K562 (cell line): ENCODE measurements at regions not wholly inside any gene's neighbourhood (a gene's known extent, or its start where the extent isn't known, plus 50 kb on each side); places are given as distances from the start of the nearest gene placed in this dataset.

ENCODE experiments used
- ATF6 ChIP-seq: sonication (generic); formaldehyde crosslinking; IDR thresholded peaks from 2 replicates; pipeline ENCODE4 v1.4.0; 2020; ENCODE audit warnings: mild to moderate bottlenecking, missing genetic modification reagents
- BMI1 ChIP-seq: fragments of 150-350 bp; IDR thresholded peaks from 2 replicates; pipeline ENCODE4 v1.6.1; 2014; ENCODE audit warnings: low read length
- CHD7 ChIP-seq: fragments of 200-600 bp; sonication (generic); IDR thresholded peaks from one replicate; pipeline ENCODE4 v1.6.1; 2012; ENCODE audit warnings: mild to moderate bottlenecking, low read depth, low read length, inconsistent platforms
- RFX5 ChIP-seq: IDR thresholded peaks from 2 replicates; pipeline ENCODE4 v1.6.1; 2011; ENCODE audit warnings: low read depth, mild to moderate bottlenecking, improper control_type of control experiment, low read length
- SMARCC2 ChIP-seq: fragments of 450-650 bp; IDR thresholded peaks from 2 replicates; pipeline ENCODE4 v1.6.1; 2017; ENCODE audit warnings: antibody characterized with exemption, moderate library complexity, mild to moderate bottlenecking, low read depth
- TCF7 ChIP-seq: sonication (generic); IDR thresholded peaks from 2 replicates; pipeline ENCODE4 v1.6.1; 2016; ENCODE audit warnings: antibody characterized with exemption, borderline replicate concordance
- XRCC5 ChIP-seq: fragments of 200-400 bp; formaldehyde crosslinking; IDR thresholded peaks from 2 replicates; pipeline ENCODE4 v1.6.1; 2017; ENCODE audit warnings: low read depth, mild to moderate bottlenecking, low read length
- ZBTB33 ChIP-seq: sonication (generic); formaldehyde crosslinking; IDR thresholded peaks from 2 replicates; pipeline ENCODE4 v1.8.1; 2023; ENCODE audit warnings: mild to moderate bottlenecking, missing genetic modification reagents
- ZFP1 ChIP-seq: fragments of 450-650 bp; formaldehyde crosslinking; IDR thresholded peaks from 2 replicates; pipeline ENCODE4 v1.4.0; 2020; ENCODE audit warnings: mild to moderate bottlenecking, mixed read lengths

DNA sequence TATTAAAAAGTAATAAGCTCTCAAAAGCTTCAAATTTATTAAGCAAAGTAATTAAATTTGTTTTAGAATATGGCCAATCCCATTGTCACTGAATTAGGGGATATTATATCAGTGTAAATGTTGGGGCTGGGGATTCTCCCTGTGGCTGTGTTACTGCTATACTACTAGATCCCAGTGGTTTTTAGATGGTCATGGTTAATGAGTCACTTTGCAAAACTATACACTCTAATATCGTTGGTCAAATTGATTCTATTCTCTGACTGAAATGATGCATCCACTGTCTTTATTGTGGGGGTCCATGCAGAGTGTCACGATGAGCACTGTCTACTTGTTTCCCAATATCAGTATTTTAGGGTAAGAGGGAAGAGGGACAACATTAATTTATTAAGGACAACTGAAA is 336.9 kb upstream of the PREP start (continued):
- TF ChIP-seq CHD7, result no peak
- TF ChIP-seq SMARCC2, result no peak
- TF ChIP-seq BMI1, result no peak
- no peak for TF ChIP-seq TCF7
- TF ChIP-seq ZFP1 (CRISPR knock-in tag), result no peak
- TF ChIP-seq ATF6 (CRISPR knock-in tag), result no peak
- no peak for TF ChIP-seq ZBTB33 (CRISPR knock-in tag)
- no peak for TF ChIP-seq XRCC5
- no peak for TF ChIP-seq RFX5
